ENCODE measurements at regions not wholly inside any gene's neighbourhood (a gene's known extent, or its start where the extent isn't known, plus 50 kb on each side); places are given as distances from the start of the nearest gene placed in this dataset.
"Not testable (repeated sequence)": the region's sequence is repeated elsewhere in the genome, so short reads cannot be mapped to it uniquely, and the experiment has no call there.

DNA sequence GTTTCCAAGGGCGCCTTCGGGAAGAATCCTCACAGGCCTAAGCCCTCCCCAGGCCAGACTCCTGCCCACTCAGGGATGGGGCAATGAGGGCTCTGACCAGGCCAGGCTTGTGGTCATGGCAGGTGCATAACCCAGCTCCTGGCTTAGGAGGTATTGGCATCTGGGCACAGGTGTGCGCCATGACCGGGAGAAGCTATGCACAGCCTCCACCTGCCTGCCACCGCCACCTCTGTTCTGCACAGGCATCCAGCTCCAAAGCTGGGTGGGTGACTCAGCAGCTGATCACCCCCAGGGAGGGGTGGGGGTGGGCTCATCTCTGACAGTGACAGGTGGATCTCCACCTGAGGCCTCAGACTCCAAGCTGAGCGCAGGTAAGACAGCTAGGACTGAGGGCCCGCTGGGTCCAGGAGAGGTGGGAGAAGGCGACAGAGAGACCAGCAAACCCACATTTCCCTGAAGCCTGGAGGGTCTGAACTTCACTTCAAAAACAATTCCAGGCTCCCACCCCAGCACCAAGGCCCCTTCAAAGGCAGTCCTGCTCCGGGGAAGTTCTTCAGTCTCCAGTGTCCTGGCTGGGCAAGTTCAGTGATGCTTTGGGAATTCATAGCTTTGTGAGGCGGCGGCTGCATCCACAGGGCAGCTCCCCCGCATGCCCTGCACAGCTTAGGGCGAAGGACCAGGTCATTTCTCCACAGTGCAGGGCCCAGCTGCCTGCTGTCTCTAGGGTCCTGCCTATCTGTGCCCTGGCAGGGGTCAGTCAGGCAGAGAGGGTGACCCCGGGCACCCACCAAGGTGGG lies 121.6 kb upstream of the SMURF2 start:
- Mint-ChIP-seq H3K4me3 (no peak overlapping the region), H3K27ac (no peak overlapping the region), H3K36me3 (ENCODE audit: low read depth) (peaks cover 9% of the 10 kb centered on the region), H3K4me1 (peaks cover 21% of the 10 kb centered on the region), H3K27me3 (peaks cover 8% of the 10 kb centered on the region), H3K9me3 (ENCODE audit: low read depth) (no peaks in the 10 kb centered on the region)
- intact Hi-C loops (cut with DNase I, micrococcal nuclease) = no loop called here
- ChIA-PET CTCF (interaction anchor here (1.2 kb wide), 1 partner anchor 10 kb away, joined by 3 read pairs; no protein-coding TSS in a partner anchor), POLR2A (no interaction called here)
- ATAC-seq = no peak
- DNase-seq = no peak

DNA sequence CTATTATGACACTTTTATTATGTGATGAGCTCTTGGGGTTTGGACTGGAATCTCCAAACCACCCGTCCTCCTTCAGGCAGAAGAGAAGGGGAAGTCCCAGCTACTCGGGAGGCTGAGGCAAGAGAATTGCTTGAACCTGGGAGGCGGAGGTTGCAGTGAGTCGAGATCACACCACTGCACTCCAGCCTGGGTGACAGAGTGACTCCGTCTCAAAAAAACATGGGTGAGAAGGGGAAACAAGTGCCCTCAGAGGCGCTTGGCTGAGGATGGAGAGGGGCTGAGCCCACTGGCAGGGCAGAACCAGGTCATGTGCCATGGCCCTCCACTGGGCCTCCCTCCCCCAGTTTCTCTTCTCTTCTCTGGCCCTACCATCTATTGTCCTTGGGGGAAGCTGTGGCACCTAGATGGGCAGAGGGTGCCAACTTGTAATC lies 120.9 kb upstream of the SMURF2 start:
- peak; percentile 20 for ATAC-seq
- no peak overlapping the region for H3K4me3 Mint-ChIP-seq

DNA sequence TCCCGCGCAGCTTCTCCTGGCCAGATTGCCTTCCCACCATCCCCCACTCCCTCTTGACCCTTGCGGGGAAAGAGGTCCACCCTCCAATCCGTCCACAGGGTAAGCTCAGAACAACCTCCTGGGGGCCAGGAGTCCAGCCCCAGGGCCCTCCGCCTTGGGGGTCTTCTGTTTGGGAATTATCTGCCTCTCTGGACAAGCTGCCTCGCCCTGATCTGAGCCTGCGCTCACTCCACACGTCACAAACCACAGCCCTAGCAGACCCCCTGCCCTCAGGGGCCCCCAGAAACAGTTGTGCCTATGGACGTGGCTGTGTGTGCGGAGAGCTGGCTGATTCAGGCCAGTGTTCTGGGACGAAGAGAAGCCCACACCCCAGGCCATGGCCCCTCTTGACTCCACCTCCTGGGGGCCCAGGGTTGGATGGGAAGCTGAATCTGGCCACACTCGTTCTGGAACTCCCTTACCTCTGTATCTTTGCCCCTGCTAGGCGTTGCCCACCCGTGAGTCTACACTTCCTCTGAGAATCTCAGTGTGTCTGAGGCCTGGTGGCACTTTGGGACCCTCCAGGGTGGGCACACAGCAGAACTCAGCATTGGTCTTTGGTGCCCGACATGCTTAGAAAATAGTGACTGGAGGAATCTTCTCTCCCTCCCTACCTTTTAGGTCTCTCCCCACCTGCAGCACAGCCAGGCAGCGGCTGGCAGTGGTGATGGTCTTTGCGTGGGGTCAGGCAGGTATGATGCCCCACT lies 119.9 kb upstream of the SMURF2 start:
- no peak overlapping the region for H3K4me3 Mint-ChIP-seq
- H3K27me3 Mint-ChIP-seq = peaks cover 18% of the 10 kb centered on the region
- peaks cover 9% of the 10 kb centered on the region for H3K36me3 Mint-ChIP-seq (ENCODE audit: low read depth)
- ChIA-PET CTCF (interaction anchor here (0.6 kb wide), 1 partner anchor 221 kb away, joined by 3 read pairs; no protein-coding TSS in a partner anchor), POLR2A (no interaction called here)
- no peaks in the 10 kb centered on the region for H3K9me3 Mint-ChIP-seq (ENCODE audit: low read depth)
- peaks cover 33% of the 10 kb centered on the region for H3K4me1 Mint-ChIP-seq
- intact Hi-C loops (cut with DNase I, micrococcal nuclease) = loop anchor here in 1 of 2 experiments (1.0 to 2.0 kb wide), 2 partner anchors 137 to 274 kb away; partner anchors contain the start of genes GNA13 and LRRC37A3
- no peak for DNase-seq
- no peak overlapping the region for H3K27ac Mint-ChIP-seq
- no peak for ATAC-seq

More for the DNA sequence above, 120.9 kb upstream of the SMURF2 start:
- peak; percentile 39 for DNase-seq
- Mint-ChIP-seq H3K36me3 (ENCODE audit: low read depth) (peaks cover 9% of the 10 kb centered on the region), H3K27ac (peak overlapping the region; percentile 58), H3K4me1 (peaks cover 24% of the 10 kb centered on the region), H3K27me3 (peaks cover 8% of the 10 kb centered on the region), H3K9me3 (ENCODE audit: low read depth) (no peaks in the 10 kb centered on the region)
- ChIA-PET POLR2A (no interaction called here), CTCF (interaction anchor here (0.6 to 1.2 kb wide), 2 partner anchors 9 to 89 kb away, joined by 3 read pairs; no protein-coding TSS in a partner anchor)
- intact Hi-C loops (cut with DNase I, micrococcal nuclease) = no loop called here

DNA sequence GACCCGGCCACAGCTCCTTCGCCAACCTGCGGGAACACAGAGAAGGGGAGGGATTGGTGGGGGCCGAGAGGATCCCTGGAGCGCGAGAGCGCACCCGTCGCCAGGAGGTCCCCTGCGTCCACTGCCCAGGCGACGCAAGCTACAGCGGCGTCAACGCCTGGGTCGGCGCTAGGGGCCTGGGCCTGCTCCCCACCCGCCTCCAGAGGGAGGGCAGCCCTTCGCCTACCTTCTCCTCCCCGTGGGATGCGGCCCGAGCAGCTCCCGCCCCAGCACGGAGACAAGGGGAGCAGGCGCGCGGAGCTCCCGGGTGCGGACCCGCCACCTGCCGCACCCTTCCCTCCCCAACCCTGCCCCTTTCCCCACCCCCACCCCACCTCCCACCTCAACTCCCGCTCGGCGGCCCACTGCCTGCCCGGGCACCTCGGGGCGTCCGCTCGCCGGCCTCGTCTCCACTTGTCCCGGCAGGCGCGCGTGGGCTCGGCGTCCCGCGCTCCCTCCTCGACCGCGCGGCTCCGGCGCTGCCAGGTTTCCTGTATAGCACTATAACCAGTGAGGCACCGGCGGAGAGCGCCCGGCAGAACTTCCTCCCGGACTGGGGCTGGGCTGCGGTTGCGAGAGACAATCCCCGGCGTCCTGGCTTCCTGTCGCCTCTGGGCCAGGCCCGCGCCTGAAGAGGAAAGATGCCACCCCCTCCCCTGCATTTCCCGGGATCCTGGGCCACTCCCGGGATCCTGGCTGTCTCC lies 119.1 kb upstream of the SMURF2 start:
- peaks cover 19% of the 10 kb centered on the region for H3K27me3 Mint-ChIP-seq
- ATAC-seq (peak; percentile 28), DNase-seq (peak; percentile 71)
- CTCF ChIA-PET = interaction anchor here (0.6 kb wide), 1 partner anchor 222 kb away, joined by 3 read pairs; no protein-coding TSS in a partner anchor
- peak overlapping the region; percentile 64 for H3K4me3 Mint-ChIP-seq
- H3K4me1 Mint-ChIP-seq = peaks cover 34% of the 10 kb centered on the region
- H3K36me3 Mint-ChIP-seq (ENCODE audit: low read depth) = peaks cover 6% of the 10 kb centered on the region
- intact Hi-C loops (cut with DNase I, micrococcal nuclease) = loop anchor here in 1 of 2 experiments (1.0 to 2.0 kb wide), 2 partner anchors 138 to 275 kb away; partner anchors contain the start of genes GNA13 and LRRC37A3
- no peaks in the 10 kb centered on the region for H3K9me3 Mint-ChIP-seq (ENCODE audit: low read depth)
- H3K27ac Mint-ChIP-seq = no peak overlapping the region
- POLR2A ChIA-PET = no interaction called here

DNA sequence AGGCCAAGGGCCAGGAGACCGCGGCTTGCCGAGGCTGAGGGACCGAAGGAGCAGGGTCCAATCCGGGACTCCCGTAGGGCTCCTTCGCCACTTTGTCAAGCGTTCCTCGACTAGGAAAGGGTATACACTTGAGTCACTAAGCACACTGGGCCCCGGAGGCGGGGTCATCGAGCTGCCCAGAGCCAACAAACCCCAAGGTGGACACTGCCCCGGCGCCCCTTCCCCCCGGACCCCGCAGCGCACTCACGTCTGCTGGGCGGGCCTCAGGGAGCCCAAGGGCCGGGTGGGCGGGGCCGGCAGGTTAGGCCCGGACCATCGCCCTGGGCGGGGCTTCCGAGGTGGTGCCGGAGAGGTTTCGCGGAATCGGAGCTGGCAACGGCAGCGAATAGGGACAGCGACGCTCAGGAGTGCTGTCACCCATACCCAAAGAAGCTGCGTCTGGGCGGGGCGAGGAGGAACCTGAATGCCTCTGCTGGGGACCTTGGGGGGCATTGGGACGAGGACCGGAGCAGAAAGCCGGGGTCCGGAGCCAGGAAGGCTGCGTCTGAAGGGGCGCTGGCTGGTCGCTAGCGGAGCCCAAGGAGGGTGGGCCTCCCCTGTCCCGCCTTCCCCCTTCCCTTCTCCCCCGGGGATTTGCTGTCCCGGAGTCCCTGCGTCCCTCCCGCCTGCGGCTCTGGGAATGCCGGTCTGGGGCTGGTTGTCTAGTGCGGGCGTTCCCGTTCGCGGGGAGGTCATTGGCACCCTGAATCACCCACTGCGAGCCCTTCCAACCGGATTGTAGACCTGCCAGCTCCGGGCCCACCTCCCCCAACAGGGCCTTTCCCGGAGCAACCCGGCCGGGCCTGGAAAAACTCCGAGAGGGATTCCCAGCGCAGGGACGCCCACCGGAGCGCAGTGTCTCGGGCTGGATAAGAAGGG lies 118.2 kb upstream of the SMURF2 start:
- peaks cover 4% of the 10 kb centered on the region for H3K36me3 Mint-ChIP-seq (ENCODE audit: low read depth)
- no peak overlapping the region for H3K27ac Mint-ChIP-seq
- intact Hi-C loops (cut with DNase I, micrococcal nuclease) = loop anchor here in 1 of 2 experiments (1.0 to 2.0 kb wide), 3 partner anchors 138 to 357 kb away; partner anchors contain the start of genes GNA13, LRRC37A3 and RGS9
- H3K27me3 Mint-ChIP-seq = peaks cover 19% of the 10 kb centered on the region
- ChIA-PET POLR2A (no interaction called here), CTCF (interaction anchor here (0.6 kb wide), 1 partner anchor 52 kb away, joined by 4 read pairs; no protein-coding TSS in a partner anchor)
- peak overlapping the region; percentile 64 for H3K4me3 Mint-ChIP-seq
- ATAC-seq (peak; percentile 78), DNase-seq (peak; percentile 89)
- peaks cover 34% of the 10 kb centered on the region for H3K4me1 Mint-ChIP-seq
- no peaks in the 10 kb centered on the region for H3K9me3 Mint-ChIP-seq (ENCODE audit: low read depth)

DNA sequence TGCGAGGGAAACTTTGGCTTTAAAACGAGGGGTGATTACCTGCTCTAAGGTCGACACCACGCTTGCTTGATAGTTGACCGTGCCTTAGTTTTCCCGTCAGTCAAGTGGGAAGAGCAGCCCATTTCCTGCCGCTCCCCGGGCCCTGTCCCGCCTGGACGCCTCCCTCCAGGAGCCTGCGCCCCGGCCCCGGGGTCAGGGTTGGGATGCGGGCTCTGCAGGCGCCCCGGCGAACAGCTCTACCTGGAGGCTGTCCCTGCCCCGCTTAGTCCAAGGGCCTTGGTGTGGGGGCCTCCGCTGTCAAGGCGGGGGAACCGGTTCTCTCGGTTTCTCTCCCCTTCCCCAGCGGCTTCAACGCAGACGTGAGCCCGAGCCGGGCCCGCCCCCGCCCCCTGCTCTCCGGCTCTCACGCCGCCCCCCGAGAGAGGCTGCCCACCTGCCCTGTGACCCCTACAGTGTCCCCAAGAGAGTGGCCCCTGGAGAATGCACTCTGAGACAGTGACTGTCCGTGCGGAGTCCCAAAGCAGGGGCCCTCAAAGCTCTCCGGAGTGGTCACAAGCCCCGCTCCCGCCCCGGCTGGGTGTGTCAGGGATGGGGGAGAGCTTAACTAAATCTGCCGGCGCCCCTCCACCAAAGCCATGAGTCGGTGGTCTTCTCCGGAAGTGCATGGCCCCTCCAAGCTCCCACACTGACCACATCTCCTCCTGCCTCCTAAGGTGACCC lies 117.4 kb upstream of the SMURF2 start:
- ATAC-seq (no peak), DNase-seq (peak; percentile 15)
- H3K27me3 Mint-ChIP-seq = peaks cover 19% of the 10 kb centered on the region
- H3K4me3 Mint-ChIP-seq = peak overlapping the region; percentile 64
- no peaks in the 10 kb centered on the region for H3K36me3 Mint-ChIP-seq (ENCODE audit: low read depth)
- CTCF ChIA-PET = interaction anchor here (0.6 kb wide), 1 partner anchor 51 kb away, joined by 4 read pairs; no protein-coding TSS in a partner anchor
- no peak overlapping the region for H3K27ac Mint-ChIP-seq
- H3K9me3 Mint-ChIP-seq (ENCODE audit: low read depth) = no peaks in the 10 kb centered on the region
- POLR2A ChIA-PET = no interaction called here
- H3K4me1 Mint-ChIP-seq = peaks cover 34% of the 10 kb centered on the region
- intact Hi-C loops (cut with DNase I, micrococcal nuclease) = loop anchor here (1.0 to 10.0 kb wide), 5 partner anchors 55 to 358 kb away; partner anchors contain the start of genes LRRC37A3 (in 1 of the 2) and RGS9 (in 1 of the 2)

DNA sequence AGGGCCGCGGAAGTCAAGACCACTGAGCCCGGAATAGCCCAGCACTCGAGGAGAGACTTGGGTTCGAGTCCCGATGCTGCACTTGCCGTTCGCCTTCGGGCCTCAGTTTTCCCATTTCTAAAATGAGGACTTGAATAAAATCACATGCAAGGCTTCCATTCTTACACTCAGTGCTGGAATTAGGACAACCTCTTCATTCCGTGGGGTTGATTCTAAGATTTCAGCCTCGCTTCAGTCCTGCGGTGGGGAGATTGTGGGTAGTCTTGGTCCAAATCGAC lies 116.9 kb upstream of the SMURF2 start:
- peaks cover 19% of the 10 kb centered on the region for H3K27me3 Mint-ChIP-seq
- ATAC-seq; H3K36me3 Mint-ChIP-seq (ENCODE audit: low read depth); H3K27ac Mint-ChIP-seq; DNase-seq; POLR2A ChIA-PET; H3K9me3 Mint-ChIP-seq (ENCODE audit: low read depth): not testable (repeated sequence)
- intact Hi-C loops (cut with DNase I, micrococcal nuclease) = loop anchor here (2.0 to 10.0 kb wide), 3 partner anchors 56 to 322 kb away; no protein-coding TSS in a partner anchor
- CTCF ChIA-PET = interaction anchor here (0.7 to 1.2 kb wide), 2 partner anchors 183 to 205 kb away, joined by 3 to 4 read pairs; no protein-coding TSS in a partner anchor
- H3K4me3 Mint-ChIP-seq = peak overlapping the region; percentile 23
- H3K4me1 Mint-ChIP-seq = peaks cover 34% of the 10 kb centered on the region

DNA sequence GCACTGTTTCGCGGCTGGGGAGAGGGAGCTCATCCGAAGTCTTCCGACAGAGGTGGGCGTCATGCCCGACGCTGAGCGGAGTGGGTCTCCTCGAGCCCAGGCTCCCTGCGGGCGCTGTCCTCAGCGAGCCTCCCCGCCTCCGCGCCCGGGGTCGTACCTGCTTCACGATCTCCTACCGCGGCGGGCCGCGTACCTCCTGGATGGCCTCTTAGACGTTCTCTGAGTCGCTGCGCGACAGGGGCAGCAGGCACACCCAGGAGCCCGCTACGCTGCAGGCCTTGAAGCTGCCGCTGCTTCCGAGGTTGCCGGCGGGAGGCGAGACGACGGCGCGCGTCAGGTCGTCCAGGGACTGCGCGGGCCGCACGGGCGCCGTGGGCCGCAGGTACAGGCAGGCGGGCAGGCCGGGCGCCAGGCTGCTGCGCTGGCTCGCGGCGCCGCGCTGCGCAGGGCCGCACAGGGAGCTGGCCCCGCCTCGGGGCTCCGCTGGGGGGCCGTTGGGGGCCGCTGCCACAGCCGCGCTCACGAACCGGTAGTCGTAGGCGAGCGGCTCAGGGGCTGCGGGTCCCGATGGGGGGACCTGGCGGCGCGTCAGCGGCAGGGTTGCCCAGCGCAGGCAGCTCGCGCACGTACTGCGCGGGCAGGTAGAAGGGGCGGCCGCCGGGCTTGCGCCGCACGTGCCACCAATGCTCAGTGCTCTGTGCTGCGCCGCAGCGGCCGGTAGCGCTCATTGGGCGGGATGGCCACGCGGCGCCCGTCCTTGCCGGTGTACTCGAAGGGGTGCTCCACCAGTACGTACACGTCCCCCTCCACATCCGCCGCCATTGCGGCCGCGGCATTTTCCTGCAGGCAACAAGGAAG lies 116.4 kb upstream of the SMURF2 start:
- peak overlapping the region; percentile 23 for H3K4me3 Mint-ChIP-seq
- ATAC-seq = no peak
- peak; percentile 55 for DNase-seq

More for the DNA sequence above, 116.4 kb upstream of the SMURF2 start:
- H3K4me1 Mint-ChIP-seq = peaks cover 34% of the 10 kb centered on the region
- POLR2A ChIA-PET = interaction anchor here (0.6 kb wide), 1 partner anchor 281 kb away, joined by 4 read pairs; no protein-coding TSS in a partner anchor
- peaks cover 19% of the 10 kb centered on the region for H3K27me3 Mint-ChIP-seq
- no peaks in the 10 kb centered on the region for H3K36me3 Mint-ChIP-seq (ENCODE audit: low read depth)
- CTCF ChIA-PET = interaction anchor here (0.7 to 1.5 kb wide), 5 partner anchors 164 to 416 kb away, joined by 3 to 4 read pairs (median 3); no protein-coding TSS in a partner anchor
- intact Hi-C loops (cut with DNase I, micrococcal nuclease) = loop anchor here (2.0 to 10.0 kb wide), 3 partner anchors 56 to 322 kb away; no protein-coding TSS in a partner anchor
- H3K27ac Mint-ChIP-seq = no peak overlapping the region
- H3K9me3 Mint-ChIP-seq (ENCODE audit: low read depth) = no peaks in the 10 kb centered on the region
